ENCODE measurements at regions not wholly inside any gene's neighbourhood (a gene's known extent, or its start where the extent isn't known, plus 50 kb on each side); places are given as distances from the start of the nearest gene placed in this dataset.

DNA sequence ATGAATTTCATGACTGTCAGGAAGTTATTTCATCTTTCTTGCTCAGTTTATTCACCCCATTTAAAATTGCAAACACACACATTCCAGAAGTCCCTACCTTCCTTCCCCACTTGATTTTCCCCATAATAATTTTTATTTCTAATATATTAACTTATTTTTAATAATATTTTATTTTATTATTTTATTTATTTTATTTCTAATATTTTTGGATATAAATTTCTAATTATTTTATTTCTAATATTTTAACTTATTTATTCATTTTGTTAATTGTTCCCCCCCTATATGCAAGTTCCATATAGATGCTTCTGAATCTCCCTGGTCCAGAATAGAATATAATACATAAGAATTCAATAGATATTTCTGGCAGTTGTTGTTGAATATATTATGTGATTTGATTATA is 293.7 kb upstream of the CPEB2 start:
- no TSS peak for BruUV-seq (replicated peaks)
- CTCF ChIA-PET, result no interaction called here

DNA sequence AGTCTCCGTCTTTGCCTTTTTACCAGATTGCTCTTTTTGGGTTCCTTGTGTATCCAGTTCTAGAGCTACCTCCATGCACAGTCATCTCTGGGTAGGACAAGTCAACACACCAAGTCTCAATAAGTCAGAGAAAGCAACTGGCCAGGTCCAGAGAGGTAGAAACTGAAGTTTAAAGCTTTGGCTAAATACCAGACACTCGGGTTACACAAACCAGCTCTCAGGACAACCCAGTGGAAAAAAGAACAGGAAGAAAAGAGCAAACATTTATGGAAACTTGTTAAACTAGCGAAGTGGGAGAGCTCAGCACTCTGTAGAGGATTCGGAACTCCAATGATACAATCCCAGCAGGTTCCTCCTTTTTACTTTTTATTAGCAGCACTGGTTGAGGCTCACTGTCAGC is 291.0 kb upstream of the CPEB2 start:
- Histone ChIP-seq H3K27me3 (ENCODE audit: low read length) (no peaks in the 10 kb centered on the region), H3K27ac (ENCODE audit: low read length) (no peak overlapping the region), H3K4me3 (ENCODE audit: low read length) (no peak overlapping the region), H3K79me2 (ENCODE audit: low read length) (no peaks in the 10 kb centered on the region), H3F3A (ENCODE audit: low read length, unreplicated experiment) (no peaks in the 10 kb centered on the region), H3K4me1 (ENCODE audit: insufficient read depth, low read length) (no peaks in the 10 kb centered on the region), H3K9me2 (replicated peaks; ENCODE audit: low read length) (no peaks in the 10 kb centered on the region), H3K36me3 (ENCODE audit: low read depth, low read length) (no peaks in the 10 kb centered on the region), H3K9me3 (ENCODE audit: low read length) (no peaks in the 10 kb centered on the region), H3K4me2 (ENCODE audit: low read length) (no peak overlapping the region), H2AFZ (ENCODE audit: low read length) (no peak overlapping the region), H3K9ac (ENCODE audit: low read length) (no peak overlapping the region), H4K20me1 (ENCODE audit: low read length) (no peaks in the 10 kb centered on the region)
- DNase-seq, result no peak
- ChIA-PET CTCF (no interaction called here), POLR2A (ENCODE audit: unreplicated experiment) (no interaction called here)
- TF ChIP-seq, protein P1, sequence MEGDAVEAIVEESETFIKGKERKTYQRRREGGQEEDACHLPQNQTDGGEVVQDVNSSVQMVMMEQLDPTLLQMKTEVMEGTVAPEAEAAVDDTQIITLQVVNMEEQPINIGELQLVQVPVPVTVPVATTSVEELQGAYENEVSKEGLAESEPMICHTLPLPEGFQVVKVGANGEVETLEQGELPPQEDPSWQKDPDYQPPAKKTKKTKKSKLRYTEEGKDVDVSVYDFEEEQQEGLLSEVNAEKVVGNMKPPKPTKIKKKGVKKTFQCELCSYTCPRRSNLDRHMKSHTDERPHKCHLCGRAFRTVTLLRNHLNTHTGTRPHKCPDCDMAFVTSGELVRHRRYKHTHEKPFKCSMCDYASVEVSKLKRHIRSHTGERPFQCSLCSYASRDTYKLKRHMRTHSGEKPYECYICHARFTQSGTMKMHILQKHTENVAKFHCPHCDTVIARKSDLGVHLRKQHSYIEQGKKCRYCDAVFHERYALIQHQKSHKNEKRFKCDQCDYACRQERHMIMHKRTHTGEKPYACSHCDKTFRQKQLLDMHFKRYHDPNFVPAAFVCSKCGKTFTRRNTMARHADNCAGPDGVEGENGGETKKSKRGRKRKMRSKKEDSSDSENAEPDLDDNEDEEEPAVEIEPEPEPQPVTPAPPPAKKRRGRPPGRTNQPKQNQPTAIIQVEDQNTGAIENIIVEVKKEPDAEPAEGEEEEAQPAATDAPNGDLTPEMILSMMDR (conservative IDR thresholded peaks at IDR 0.05; ENCODE audit: low read depth, low read length), result no peak
- TF ChIP-seq EZH2 (IDR thresholded peaks at IDR 0.05; ENCODE audit: low read length, unreplicated experiment), result no peak
- intact Hi-C loops (cut with micrococcal nuclease), result no loop called here
- BruUV-seq (replicated peaks), result no TSS peak
- ATAC-seq, result no peak

More for the DNA sequence above, 293.7 kb upstream of the CPEB2 start:
- Histone ChIP-seq H3K36me3 (ENCODE audit: low read depth, low read length) (no peaks in the 10 kb centered on the region), H3K4me1 (ENCODE audit: insufficient read depth, low read length) (no peaks in the 10 kb centered on the region), H3K27me3 (ENCODE audit: low read length) (no peaks in the 10 kb centered on the region), H3K79me2 (ENCODE audit: low read length) (no peaks in the 10 kb centered on the region), H3K9me3 (ENCODE audit: low read length) (no peaks in the 10 kb centered on the region), H4K20me1 (ENCODE audit: low read length) (no peaks in the 10 kb centered on the region), H3K4me3 (ENCODE audit: low read length) (no peak overlapping the region), H3K27ac (ENCODE audit: low read length) (no peak overlapping the region), H2AFZ (ENCODE audit: low read length) (no peak overlapping the region), H3K9me2 (replicated peaks; ENCODE audit: low read length) (no peaks in the 10 kb centered on the region), H3K4me2 (ENCODE audit: low read length) (no peak overlapping the region), H3F3A (ENCODE audit: low read length, unreplicated experiment) (no peaks in the 10 kb centered on the region), H3K9ac (ENCODE audit: low read length) (no peak overlapping the region)
- ATAC-seq (no peak), DNase-seq (no peak)
- TF ChIP-seq, protein P1 (conservative IDR thresholded peaks at IDR 0.05; ENCODE audit: low read depth, low read length), result no peak
- TF ChIP-seq EZH2phosphoT487 (IDR thresholded peaks at IDR 0.05; ENCODE audit: borderline replicate concordance, low read length) (no peak), EZH2 (IDR thresholded peaks at IDR 0.05; ENCODE audit: low read length, unreplicated experiment) (no peak)
- intact Hi-C loops (cut with micrococcal nuclease), result no loop called here
- POLR2A ChIA-PET (ENCODE audit: unreplicated experiment), result no interaction called here

DNA sequence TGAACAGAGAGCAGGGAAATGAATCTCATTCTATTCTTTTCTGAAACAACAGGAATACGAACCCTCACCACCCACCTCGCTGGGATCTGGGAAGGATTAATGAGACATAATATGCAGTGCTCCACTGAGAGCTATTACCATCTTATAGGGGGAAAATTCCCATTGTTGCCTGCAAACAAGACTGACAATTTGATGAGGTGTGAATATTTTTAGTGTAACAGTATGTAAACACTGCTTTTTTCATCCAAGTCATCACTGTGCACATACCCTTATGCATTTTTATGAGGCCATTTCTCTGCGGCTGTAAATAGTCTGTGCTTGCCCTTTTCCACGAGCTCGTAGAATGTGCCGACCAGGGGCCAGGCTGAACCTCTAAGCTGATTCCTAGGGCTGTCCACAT is 285.6 kb upstream of the CPEB2 start:
- DNase-seq (no peak), ATAC-seq (no peak; the same call in 1 of the 2 replicates)
- H3K4me3 ChIP-seq (ENCODE audit: low read length), result no peak overlapping the region
- ChIA-PET POLR2A (ENCODE audit: unreplicated experiment) (no interaction called here), CTCF (no interaction called here)
- peaks cover 18% of the 10 kb centered on the region for H3K4me1 ChIP-seq (ENCODE audit: insufficient read depth, low read length)
- H3F3A ChIP-seq (ENCODE audit: low read length, unreplicated experiment), result no peaks in the 10 kb centered on the region
- H3K27ac ChIP-seq (ENCODE audit: low read length), result no peak overlapping the region
- H2AFZ ChIP-seq (ENCODE audit: low read length), result 0 out of 2 replicates have a peak overlapping the region, but pooled peaks have one; percentile 18
- TF ChIP-seq, protein P1 (conservative IDR thresholded peaks at IDR 0.05; ENCODE audit: low read depth, low read length), result no peak
- TF ChIP-seq EZH2phosphoT487 (IDR thresholded peaks at IDR 0.05; ENCODE audit: borderline replicate concordance, low read length), result no peak
- no peak for TF ChIP-seq EZH2 (IDR thresholded peaks at IDR 0.05; ENCODE audit: low read length, unreplicated experiment)
- H3K79me2 ChIP-seq (ENCODE audit: low read length), result no peaks in the 10 kb centered on the region
- H3K9me2 ChIP-seq (replicated peaks; ENCODE audit: low read length), result no peaks in the 10 kb centered on the region
- no peaks in the 10 kb centered on the region for H3K36me3 ChIP-seq (ENCODE audit: low read depth, low read length)
- H3K9ac ChIP-seq (ENCODE audit: low read length), result no peak overlapping the region
- no peaks in the 10 kb centered on the region for H3K27me3 ChIP-seq (ENCODE audit: low read length)
- no peaks in the 10 kb centered on the region for H4K20me1 ChIP-seq (ENCODE audit: low read length)
- no peak overlapping the region for H3K4me2 ChIP-seq (ENCODE audit: low read length)
- BruUV-seq (replicated peaks), result no TSS peak
- no peaks in the 10 kb centered on the region for H3K9me3 ChIP-seq (ENCODE audit: low read length)
- intact Hi-C loops (cut with micrococcal nuclease), result no loop called here
